ENCODE measurements at regions not wholly inside any gene's neighbourhood (a gene's known extent, or its start where the extent isn't known, plus 50 kb on each side); places are given as distances from the start of the nearest gene placed in this dataset.

DNA sequence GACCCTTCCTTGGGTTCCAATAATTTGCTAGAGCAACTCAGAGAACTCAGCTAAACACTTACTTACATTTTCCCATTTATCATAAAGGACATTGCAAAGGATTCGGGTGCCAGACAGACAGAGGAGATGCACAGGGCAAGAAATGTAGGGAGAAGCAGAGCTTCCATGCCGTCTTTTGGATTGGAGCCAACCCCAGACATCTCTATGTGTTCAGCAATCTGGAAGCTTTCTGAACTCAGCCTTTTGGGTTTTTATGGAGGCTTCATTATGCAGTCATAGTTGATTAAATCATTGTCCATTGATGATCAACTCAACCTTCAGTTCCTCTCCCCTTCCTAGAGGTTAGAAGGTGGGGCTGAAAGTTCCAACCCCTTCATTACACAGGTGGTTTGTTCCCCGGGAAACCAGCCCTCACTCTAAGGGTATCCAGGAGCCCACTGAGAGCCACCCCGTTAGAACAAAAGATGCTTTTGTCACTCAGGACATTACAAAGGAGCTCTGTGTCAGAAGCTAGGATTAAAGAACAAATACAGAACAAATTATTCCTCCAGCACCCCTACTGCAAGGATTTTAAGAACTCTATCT is 211.9 kb upstream of the VSTM2A start:
- TF ChIP-seq POLR2A (IDR thresholded peaks at IDR 0.05; ENCODE audit: borderline replicate concordance, extremely low read depth, insufficient read depth, insufficient read length) (no peak), EGR1 (IDR thresholded peaks at IDR 0.05; ENCODE audit: low read depth) (no peak), POLR2AphosphoS5 (IDR thresholded peaks at IDR 0.05; ENCODE audit: low read depth, low read length) (no peak), SRF (IDR thresholded peaks at IDR 0.05; ENCODE audit: low read depth) (no peak), JUND (IDR thresholded peaks at IDR 0.05) (no peak), YY1 (IDR thresholded peaks at IDR 0.05; ENCODE audit: extremely low read depth, insufficient replicate concordance, low read depth, low read length) (no peak), SP1 (IDR thresholded peaks at IDR 0.05; ENCODE audit: low read depth) (no peak), ZNF274 (IDR thresholded peaks at IDR 0.05; ENCODE audit: low read depth, low read length) (no peak)
- TF ChIP-seq, protein P1, sequence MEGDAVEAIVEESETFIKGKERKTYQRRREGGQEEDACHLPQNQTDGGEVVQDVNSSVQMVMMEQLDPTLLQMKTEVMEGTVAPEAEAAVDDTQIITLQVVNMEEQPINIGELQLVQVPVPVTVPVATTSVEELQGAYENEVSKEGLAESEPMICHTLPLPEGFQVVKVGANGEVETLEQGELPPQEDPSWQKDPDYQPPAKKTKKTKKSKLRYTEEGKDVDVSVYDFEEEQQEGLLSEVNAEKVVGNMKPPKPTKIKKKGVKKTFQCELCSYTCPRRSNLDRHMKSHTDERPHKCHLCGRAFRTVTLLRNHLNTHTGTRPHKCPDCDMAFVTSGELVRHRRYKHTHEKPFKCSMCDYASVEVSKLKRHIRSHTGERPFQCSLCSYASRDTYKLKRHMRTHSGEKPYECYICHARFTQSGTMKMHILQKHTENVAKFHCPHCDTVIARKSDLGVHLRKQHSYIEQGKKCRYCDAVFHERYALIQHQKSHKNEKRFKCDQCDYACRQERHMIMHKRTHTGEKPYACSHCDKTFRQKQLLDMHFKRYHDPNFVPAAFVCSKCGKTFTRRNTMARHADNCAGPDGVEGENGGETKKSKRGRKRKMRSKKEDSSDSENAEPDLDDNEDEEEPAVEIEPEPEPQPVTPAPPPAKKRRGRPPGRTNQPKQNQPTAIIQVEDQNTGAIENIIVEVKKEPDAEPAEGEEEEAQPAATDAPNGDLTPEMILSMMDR (IDR thresholded peaks at IDR 0.05 in 2 of 3, conservative IDR thresholded peaks at IDR 0.05 in 1 of 3; ENCODE audit: borderline replicate concordance in 1 of 3, insufficient read depth in 1 of 3, low read depth in 2 of 3, low read length in 2 of 3), result no peak
- TF ChIP-seq, protein P2, sequence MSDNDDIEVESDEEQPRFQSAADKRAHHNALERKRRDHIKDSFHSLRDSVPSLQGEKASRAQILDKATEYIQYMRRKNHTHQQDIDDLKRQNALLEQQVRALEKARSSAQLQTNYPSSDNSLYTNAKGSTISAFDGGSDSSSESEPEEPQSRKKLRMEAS (IDR thresholded peaks at IDR 0.05), result no peak
- TF ChIP-seq, protein P3, sequence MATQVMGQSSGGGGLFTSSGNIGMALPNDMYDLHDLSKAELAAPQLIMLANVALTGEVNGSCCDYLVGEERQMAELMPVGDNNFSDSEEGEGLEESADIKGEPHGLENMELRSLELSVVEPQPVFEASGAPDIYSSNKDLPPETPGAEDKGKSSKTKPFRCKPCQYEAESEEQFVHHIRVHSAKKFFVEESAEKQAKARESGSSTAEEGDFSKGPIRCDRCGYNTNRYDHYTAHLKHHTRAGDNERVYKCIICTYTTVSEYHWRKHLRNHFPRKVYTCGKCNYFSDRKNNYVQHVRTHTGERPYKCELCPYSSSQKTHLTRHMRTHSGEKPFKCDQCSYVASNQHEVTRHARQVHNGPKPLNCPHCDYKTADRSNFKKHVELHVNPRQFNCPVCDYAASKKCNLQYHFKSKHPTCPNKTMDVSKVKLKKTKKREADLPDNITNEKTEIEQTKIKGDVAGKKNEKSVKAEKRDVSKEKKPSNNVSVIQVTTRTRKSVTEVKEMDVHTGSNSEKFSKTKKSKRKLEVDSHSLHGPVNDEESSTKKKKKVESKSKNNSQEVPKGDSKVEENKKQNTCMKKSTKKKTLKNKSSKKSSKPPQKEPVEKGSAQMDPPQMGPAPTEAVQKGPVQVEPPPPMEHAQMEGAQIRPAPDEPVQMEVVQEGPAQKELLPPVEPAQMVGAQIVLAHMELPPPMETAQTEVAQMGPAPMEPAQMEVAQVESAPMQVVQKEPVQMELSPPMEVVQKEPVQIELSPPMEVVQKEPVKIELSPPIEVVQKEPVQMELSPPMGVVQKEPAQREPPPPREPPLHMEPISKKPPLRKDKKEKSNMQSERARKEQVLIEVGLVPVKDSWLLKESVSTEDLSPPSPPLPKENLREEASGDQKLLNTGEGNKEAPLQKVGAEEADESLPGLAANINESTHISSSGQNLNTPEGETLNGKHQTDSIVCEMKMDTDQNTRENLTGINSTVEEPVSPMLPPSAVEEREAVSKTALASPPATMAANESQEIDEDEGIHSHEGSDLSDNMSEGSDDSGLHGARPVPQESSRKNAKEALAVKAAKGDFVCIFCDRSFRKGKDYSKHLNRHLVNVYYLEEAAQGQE (IDR thresholded peaks at IDR 0.05; ENCODE audit: low read depth), result no peak

All from HCT116 (cell line).